ENCODE measurements at regions not wholly inside any gene's neighbourhood (a gene's known extent, or its start where the extent isn't known, plus 50 kb on each side); places are given as distances from the start of the nearest gene placed in this dataset.
A peak's percentile ranks its signal among the peaks of the same experiment; 100 is the strongest.

- H3K36me3 Mint-ChIP-seq, result no peaks in the 10 kb centered on the region
- H3K4me3 Mint-ChIP-seq, result peak overlapping the region in 1 of 2 donors; percentile 4
- Histone ChIP-seq H3K9ac (ENCODE audit: insufficient read depth, low read length, poor library complexity, severe bottlenecking) (peak overlapping the region; percentile 15), H3K4me1 (ENCODE audit: control insufficient read depth in 1 of 2, insufficient read depth in 2 of 2, low read length in 2 of 2) (peaks cover 5% of the 10 kb centered on the region in 2 donors), H3K27me3 (ENCODE audit: control insufficient read depth in 2 of 2, insufficient read depth in 2 of 2, low read length in 2 of 2) (no peaks in the 10 kb centered on the region), H3K9me3 (replicated peaks in 1 of 2; ENCODE audit: control insufficient read depth in 1 of 2, insufficient read depth in 1 of 2, low read length in 2 of 2) (peaks cover 0 to 3% of the 10 kb centered on the region in 2 donors), H3K36me3 (replicated peaks in 1 of 2; ENCODE audit: control insufficient read depth in 1 of 2, insufficient read depth in 2 of 2, low read length in 2 of 2) (no peaks in the 10 kb centered on the region), H4K20me1 (ENCODE audit: insufficient read depth, low read length) (no peaks in the 10 kb centered on the region), H2AFZ (ENCODE audit: insufficient read depth, low read depth, low read length, poor library complexity, severe bottlenecking) (peak overlapping the region; percentile 74), H3K27ac (ENCODE audit: low read depth in 1 of 2, low read length in 2 of 2) (no peak overlapping the region), H3K4me3 (replicated peaks in 1 of 3; ENCODE audit: low read depth in 2 of 3, low read length in 3 of 3) (no peak overlapping the region), H3K4me2 (replicated peaks; ENCODE audit: extremely low read depth, low read length, poor library complexity, severe bottlenecking) (peak overlapping the region; percentile 33), H3K79me2 (ENCODE audit: insufficient read depth, low read length) (no peaks in the 10 kb centered on the region)
- DNase-seq, result peak in 1 of 3 donors; percentile 21
- H3K27ac Mint-ChIP-seq, result no peak overlapping the region
- peaks cover 0 to 2% (median 0%) of the 10 kb centered on the region in 3 donors for H3K27me3 Mint-ChIP-seq (ENCODE audit: low read depth in 3 of 3)
- TF ChIP-seq CTCF (IDR thresholded peaks at IDR 0.05), result no peak
- WGBS (ENCODE audit: insufficient coverage), result 42% methylated on average over 26 of the region's 28 CpGs
- H3K4me1 Mint-ChIP-seq, result peaks cover 15% of the 10 kb centered on the region
- H3K9me3 Mint-ChIP-seq, result peaks cover 0 to 2% (median 0%) of the 10 kb centered on the region in 7 donors
- intact Hi-C loops (cut with micrococcal nuclease), result no loop called here
Observed at GRCh38 chr7:93043385-93043985, 74.3 kb downstream of the SAMD9 start.

DNA sequence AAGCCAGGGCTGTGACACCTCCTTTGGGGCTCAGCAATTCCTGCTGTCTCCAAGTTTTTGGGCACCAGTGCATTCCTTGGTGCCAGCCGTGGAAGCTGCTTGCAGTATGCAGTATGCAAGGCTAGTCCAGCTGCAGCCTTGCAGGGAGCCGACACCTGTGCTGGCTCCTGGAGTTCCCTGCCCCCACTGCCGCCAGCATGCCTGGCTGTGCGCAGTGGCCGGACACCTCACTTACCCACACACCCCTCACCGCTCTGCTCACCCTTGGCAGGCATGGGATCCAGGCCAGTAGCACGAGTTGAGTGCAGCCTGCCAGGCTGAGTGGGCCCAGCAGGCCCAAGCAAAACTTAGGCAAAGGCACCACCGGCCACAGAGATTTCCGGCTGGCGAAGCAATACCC, 77.4 kb downstream of the SAMD9 start:
- Histone ChIP-seq H3K27ac (ENCODE audit: low read depth in 1 of 2, low read length in 2 of 2) (no peak overlapping the region), H3K9me3 (replicated peaks in 1 of 2; ENCODE audit: control insufficient read depth in 1 of 2, insufficient read depth in 1 of 2, low read length in 2 of 2) (peaks cover 0 to 3% of the 10 kb centered on the region in 2 donors), H3K4me1 (ENCODE audit: control insufficient read depth in 1 of 2, insufficient read depth in 2 of 2, low read length in 2 of 2) (peaks cover 5% of the 10 kb centered on the region in 2 donors), H3K9ac (ENCODE audit: insufficient read depth, low read length, poor library complexity, severe bottlenecking) (no peak overlapping the region), H3K36me3 (replicated peaks in 1 of 2; ENCODE audit: control insufficient read depth in 1 of 2, insufficient read depth in 2 of 2, low read length in 2 of 2) (no peaks in the 10 kb centered on the region), H4K20me1 (ENCODE audit: insufficient read depth, low read length) (no peaks in the 10 kb centered on the region), H3K4me3 (replicated peaks in 1 of 3; ENCODE audit: low read depth in 2 of 3, low read length in 3 of 3) (no peak overlapping the region), H2AFZ (ENCODE audit: insufficient read depth, low read depth, low read length, poor library complexity, severe bottlenecking) (no peak overlapping the region), H3K4me2 (replicated peaks; ENCODE audit: extremely low read depth, low read length, poor library complexity, severe bottlenecking) (no peak overlapping the region), H3K79me2 (ENCODE audit: insufficient read depth, low read length) (no peaks in the 10 kb centered on the region), H3K27me3 (ENCODE audit: control insufficient read depth in 2 of 2, insufficient read depth in 2 of 2, low read length in 2 of 2) (no peaks in the 10 kb centered on the region)
- intact Hi-C loops (cut with micrococcal nuclease), result no loop called here
- WGBS (ENCODE audit: insufficient coverage), result 96% methylated on average over 9 of the region's 10 CpGs
- Mint-ChIP-seq H3K27ac (no peak overlapping the region), H3K36me3 (no peaks in the 10 kb centered on the region), H3K4me1 (peaks cover 15% of the 10 kb centered on the region), H3K9me3 (peaks cover 0 to 2% (median 0%) of the 10 kb centered on the region in 7 donors), H3K27me3 (ENCODE audit: low read depth in 3 of 3) (peaks cover 0 to 2% (median 0%) of the 10 kb centered on the region in 3 donors), H3K4me3 (no peak overlapping the region)
- no peak for TF ChIP-seq CTCF (IDR thresholded peaks at IDR 0.05)
- DNase-seq, result no peak

All from CD14-positive monocyte (primary cell).